ENCODE measurements at regions not wholly inside any gene's neighbourhood (a gene's known extent, or its start where the extent isn't known, plus 50 kb on each side); places are given as distances from the start of the nearest gene placed in this dataset.

DNA sequence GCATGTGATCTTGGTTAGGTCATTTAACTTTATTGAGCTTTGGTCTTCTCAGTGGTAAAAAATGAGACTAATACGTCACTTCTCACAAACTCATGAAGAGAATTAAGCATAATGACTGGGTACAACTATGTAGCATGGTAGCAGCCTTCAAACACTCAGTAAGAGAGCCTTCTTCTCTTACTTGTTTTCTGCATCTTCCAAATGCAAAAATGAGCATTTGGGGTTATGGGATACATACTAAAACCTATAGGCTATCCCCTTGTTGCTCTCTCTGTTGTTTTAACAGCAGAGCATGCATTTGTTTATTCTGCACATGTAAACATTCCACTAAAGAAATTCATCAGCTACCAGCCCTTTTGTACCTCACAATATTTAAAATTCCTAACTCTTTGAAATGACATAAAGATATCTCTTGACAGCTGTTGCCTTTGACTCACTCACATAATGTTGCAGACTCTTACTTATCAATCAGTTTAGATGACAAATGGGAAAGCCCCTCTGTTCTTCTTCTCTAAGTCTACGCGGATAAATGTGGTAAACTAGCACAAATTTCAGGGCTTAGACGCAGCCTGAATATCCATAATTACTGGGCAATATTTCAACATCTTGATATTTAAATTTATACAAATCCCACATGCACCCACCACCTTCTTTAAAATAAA is 327.3 kb upstream of the SATB1 start:
- TF ChIP-seq, protein P1, sequence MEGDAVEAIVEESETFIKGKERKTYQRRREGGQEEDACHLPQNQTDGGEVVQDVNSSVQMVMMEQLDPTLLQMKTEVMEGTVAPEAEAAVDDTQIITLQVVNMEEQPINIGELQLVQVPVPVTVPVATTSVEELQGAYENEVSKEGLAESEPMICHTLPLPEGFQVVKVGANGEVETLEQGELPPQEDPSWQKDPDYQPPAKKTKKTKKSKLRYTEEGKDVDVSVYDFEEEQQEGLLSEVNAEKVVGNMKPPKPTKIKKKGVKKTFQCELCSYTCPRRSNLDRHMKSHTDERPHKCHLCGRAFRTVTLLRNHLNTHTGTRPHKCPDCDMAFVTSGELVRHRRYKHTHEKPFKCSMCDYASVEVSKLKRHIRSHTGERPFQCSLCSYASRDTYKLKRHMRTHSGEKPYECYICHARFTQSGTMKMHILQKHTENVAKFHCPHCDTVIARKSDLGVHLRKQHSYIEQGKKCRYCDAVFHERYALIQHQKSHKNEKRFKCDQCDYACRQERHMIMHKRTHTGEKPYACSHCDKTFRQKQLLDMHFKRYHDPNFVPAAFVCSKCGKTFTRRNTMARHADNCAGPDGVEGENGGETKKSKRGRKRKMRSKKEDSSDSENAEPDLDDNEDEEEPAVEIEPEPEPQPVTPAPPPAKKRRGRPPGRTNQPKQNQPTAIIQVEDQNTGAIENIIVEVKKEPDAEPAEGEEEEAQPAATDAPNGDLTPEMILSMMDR (conservative IDR thresholded peaks at IDR 0.05; ENCODE audit: low read depth, low read length) = no peak
- DNase-seq (ENCODE audit: low read depth) = no peak
- no peak overlapping the region for H3K4me3 ChIP-seq (ENCODE audit: low read depth, low read length)

DNA sequence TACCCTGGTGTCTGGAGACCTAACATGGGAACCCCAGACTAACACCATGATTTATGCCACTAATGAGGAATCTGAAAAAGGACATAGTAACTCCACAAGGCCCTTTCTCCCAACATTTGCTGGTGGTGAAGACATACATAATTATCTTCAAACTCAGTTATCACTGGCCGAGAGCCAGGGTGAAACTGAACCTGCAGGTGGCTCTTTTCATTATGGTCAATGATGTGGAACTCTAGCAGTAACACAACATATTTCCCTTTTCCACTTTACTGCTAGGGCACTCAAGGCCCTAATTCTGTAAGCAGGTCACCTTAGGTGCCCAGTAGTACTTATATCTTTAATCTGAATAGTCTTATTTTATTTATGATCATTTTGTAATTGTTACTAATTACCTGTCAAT is 326.4 kb upstream of the SATB1 start:
- no peak for DNase-seq (ENCODE audit: low read depth)
- TF ChIP-seq, protein P1 (conservative IDR thresholded peaks at IDR 0.05; ENCODE audit: low read depth, low read length) = no peak
- H3K4me3 ChIP-seq (ENCODE audit: low read depth, low read length) = no peak overlapping the region

DNA sequence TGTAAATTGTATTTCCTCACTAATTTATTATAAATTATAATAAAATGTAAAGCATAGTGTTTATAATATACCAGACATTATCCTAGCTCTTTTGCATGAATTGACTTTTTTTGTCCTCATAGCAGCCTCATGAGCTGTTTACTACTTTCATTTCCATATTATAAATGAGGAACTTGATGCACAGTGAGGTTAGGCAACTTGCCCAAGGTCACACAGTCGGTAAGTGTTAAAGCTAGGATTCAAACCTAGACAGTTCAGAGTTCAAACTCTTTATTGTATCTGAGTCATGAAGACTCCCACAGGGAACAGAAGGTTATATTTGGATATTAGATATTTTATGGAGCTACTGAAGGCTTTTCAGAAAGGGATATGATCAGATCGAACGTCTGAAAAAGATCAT is 322.2 kb upstream of the SATB1 start:
- DNase-seq (ENCODE audit: low read depth) = no peak
- TF ChIP-seq, protein P1 (conservative IDR thresholded peaks at IDR 0.05; ENCODE audit: low read depth, low read length) = no peak
- H3K4me3 ChIP-seq (ENCODE audit: low read depth, low read length) = no peak overlapping the region

DNA sequence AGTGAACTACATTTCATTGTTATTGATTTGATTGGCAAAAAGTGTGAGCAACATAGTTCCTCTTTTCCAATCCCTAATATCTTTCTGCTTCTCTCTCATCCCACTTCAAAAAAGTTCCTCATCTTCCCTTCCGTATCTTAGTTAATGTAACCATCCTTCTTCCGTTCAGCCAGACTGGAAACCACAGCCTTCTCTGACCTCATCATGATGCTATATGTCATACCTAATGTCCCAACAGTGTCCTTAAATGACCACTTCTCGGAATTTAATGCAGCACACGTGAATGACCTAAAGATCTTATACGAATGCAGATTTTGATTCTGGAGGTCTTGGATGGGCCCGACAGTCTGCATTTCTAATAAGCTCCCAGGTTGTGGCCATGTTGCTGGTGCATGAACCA is 320.3 kb upstream of the SATB1 start:
- H3K4me3 ChIP-seq (ENCODE audit: low read depth, low read length) = no peak overlapping the region
- TF ChIP-seq, protein P1 (conservative IDR thresholded peaks at IDR 0.05; ENCODE audit: low read depth, low read length) = no peak
- no peak for DNase-seq (ENCODE audit: low read depth)

DNA sequence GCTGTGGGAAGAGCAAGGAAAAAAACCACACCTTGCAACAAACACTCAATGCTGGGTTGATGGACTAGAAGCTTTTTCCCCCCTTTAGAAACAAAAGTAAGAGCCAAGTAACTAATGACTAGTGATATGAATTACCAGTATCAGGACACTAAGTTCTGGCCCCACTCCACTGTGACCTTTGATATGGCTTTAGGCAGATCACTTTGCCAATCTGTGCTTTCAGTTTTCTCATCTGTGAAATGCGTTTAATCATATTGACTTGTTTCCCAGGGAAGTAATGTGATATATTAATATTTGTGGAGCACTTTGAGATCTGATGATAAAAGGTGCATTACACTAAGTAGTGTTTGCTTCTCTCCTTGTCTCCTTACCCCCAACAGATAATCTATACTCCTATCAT is 319.3 kb upstream of the SATB1 start:
- no peak for DNase-seq (ENCODE audit: low read depth)
- no peak overlapping the region for H3K4me3 ChIP-seq (ENCODE audit: low read depth, low read length)
- TF ChIP-seq, protein P1 (conservative IDR thresholded peaks at IDR 0.05; ENCODE audit: low read depth, low read length) = no peak

DNA sequence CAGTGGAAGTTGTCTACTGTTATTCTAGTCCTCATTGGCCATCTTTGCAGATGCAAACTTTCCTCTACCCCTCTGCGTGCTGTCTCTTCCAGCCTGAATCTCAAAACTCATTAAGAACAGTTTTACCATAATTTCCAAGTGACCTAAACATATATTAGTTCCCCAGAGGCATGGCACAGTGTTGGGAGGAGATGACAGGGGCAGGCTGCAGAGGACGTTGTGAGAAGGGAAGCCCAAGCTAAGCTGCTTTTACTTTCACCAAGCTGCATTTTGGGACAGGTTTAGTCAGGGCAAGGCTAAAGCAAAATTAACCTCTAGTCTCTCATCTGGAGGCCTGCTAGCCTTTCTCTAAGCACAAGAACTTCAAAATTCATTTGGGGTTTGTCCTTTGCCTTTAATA is 318.6 kb upstream of the SATB1 start:
- DNase-seq (ENCODE audit: low read depth) = no peak
- no peak overlapping the region for H3K4me3 ChIP-seq (ENCODE audit: low read depth, low read length)
- TF ChIP-seq, protein P1 (conservative IDR thresholded peaks at IDR 0.05; ENCODE audit: low read depth, low read length) = no peak

Measured in choroid plexus epithelial cell (primary cell).